GM19397 (cell line): ENCODE measurements at regions not wholly inside any gene's neighbourhood (a gene's known extent, or its start where the extent isn't known, plus 50 kb on each side); places are given as distances from the start of the nearest gene placed in this dataset.

Experiments used
- ATAC-seq: cut with Tn5 transposase; IDR thresholded peaks from one replicate; pipeline ENCODE4 v1.9.1; 2021; ENCODE audit warnings: mild to moderate bottlenecking, moderate library complexity; ENCODE audit not compliant: unreplicated experiment

GRCh38 chr1:186620566-186621350 lies 59.5 kb downstream of the PTGS2 start:
- no peak for ATAC-seq

DNA sequence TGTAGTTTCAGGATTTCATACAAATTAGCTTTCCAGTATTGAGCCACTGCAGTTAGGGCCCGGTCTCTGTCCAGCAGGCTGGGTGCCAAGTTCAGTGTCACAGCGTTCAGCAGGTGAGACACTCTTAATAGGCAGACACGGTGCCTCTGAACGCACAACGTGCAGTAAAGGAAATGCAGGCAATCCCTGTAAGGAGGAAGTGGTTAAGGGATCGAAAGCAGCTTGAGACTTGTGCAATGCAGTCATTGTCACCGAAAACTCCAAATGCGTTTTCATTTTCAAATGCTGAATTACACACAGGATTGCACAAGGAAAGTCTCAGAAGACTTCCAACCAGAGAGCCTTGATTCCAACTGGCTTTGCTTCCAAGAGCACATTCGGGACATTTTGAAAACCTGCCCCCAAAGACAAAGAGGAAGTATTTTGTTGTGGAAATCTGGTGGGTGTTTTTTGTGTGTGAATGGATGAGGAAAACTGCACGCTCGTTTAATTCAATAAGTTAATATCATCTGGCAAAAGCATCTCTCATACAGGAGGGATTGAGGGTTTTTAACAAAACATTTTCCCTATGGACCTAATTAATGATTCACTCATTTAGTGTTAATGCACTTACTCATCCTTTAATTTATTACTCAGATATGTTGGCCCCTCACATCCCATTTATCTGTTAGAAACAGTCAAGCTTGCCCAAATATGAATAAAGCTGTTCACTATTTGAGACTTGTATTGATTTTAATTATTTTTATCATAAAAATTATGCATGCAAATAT lies 61.6 kb downstream of the PTGS2 start:
- ATAC-seq, result peak; percentile 100

DNA sequence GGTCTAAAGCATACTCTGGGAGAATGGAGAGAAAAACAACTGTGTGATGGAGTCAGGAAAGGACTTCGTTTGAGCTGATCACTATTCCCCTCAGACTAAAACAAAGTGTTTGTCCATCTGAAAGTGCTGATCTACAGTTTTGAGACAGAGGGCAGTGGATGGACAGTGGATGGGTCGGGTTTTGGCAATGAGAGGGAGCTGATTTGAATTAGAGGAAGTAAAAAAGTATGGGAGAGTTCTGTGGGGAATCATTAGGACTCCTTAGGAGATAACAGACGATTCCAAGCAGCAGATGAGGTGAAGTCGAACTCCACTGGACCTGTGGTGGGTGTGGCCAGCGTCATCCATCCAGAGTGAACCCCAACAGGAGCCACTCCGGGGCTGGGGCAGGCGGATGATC lies 62.3 kb downstream of the PTGS2 start:
- ATAC-seq, result peak; percentile 1

DNA sequence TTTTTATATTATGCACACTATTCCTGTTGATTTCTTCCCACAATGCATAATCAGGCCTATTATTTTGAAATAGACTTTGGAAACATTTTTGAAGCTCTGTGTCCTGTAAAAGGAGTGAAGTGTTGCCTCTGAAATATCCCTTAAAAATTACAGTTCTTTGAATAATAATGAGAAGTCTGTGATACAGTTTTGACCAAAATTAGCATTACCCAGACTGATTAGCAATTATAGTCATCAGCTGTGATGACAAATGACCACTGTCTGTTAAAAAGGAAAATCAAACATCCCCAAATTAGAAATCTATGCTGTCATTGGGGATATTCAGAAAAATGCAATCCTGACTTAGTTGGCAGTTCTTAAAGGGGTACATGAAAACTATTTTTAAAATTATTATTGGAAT lies 63.7 kb downstream of the PTGS2 start:
- ATAC-seq, result no peak

DNA sequence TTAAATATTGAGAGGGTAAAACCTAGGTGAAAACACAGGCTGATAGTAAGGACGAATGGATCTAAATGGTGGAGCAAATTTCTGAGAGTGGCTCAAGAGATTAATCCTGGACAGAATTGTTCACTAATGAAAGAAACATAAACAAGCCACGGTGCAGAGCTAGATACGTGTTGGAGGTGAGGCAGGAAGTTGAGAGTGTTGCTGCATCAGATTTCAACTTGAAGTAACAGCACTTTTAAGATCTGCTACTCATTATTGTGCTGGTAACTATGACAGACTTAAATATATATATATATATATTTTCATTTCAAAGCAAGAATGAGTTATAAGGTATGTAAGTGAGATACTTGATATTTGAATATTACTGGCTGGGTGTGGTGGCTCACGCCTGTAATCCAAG lies 64.9 kb downstream of the PTGS2 start:
- ATAC-seq, result no peak

GRCh38 chr1:186611156-186611555 lies 69.1 kb downstream of the PTGS2 start:
- ATAC-seq, result no peak

DNA sequence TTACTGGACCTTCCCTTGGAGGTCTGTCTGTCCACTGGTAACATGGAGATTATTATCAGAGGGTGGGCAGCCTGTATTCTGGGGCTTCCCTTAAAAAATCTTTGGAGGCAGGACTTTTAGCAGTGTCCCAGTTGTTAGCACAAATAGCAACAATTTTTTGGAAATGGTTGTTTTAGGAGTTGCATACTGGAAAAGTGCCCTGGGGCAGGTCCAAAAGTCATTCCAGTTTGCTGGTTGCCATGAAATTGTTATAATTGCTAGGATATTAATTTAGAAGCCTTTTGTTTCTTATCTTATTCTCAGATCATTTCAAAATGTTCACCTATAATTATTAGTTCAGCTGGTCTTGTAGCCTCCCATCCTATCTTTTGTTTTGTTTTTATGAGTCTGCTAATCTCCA lies 71.0 kb downstream of the PTGS2 start:
- no peak for ATAC-seq

GRCh38 chr1:186605762-186606350 lies 74.4 kb downstream of the PTGS2 start:
- ATAC-seq, result peak; percentile 82

GRCh38 chr1:186595969-186596368 lies 84.3 kb downstream of the PTGS2 start:
- ATAC-seq, result no peak

GRCh38 chr1:186578325-186579016 lies 101.8 kb downstream of the PTGS2 start:
- no peak for ATAC-seq

DNA sequence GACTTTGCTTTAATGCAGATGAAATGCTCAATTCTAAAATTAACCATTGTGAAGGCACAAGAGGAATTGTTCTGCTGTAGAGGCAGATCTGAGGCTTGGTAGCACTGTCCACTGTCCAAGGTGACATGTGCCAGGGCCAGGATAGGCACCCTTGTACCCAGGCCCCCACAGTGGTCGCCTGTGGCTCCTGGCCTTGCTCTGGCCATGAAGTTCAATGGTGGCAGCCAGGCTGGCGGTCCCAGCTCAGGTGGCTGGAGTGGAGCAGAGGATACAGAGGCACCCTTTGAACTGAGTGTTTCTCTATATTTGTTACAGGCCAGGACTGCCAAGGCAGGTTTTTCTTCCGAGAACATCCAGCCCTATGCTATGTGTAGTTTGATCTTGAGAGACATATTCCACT lies 102.6 kb downstream of the PTGS2 start:
- no peak for ATAC-seq

- ATAC-seq, result no peak
These were observed 103.0 kb downstream of the PTGS2 start for GRCh38 chr1:186577216-186577615.

- ATAC-seq, result no peak
These were observed 104.9 kb downstream of the PTGS2 start for GRCh38 chr1:186575348-186575747.

DNA sequence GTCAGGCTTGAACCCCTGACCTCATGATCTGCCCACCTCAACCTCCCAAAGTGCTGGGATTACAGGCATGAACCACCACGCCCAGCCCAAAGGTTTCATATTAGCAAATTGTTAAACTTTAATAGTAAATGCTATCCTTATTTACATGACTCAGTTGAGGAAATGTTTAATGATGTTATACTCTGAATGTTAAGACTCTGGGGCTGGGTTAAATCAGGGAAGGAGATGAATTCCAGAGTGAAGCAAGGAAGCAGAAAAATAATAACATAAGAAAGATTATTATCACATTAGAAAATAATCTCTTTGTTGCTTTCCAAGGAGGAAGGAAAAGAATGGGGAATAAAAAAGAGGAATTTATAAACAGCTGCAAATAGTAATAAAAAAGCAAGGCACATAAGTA lies 105.3 kb downstream of the PTGS2 start:
- ATAC-seq, result no peak

- no peak for ATAC-seq
These were observed 107.7 kb downstream of the PTGS2 start for GRCh38 chr1:186572509-186572908.

DNA sequence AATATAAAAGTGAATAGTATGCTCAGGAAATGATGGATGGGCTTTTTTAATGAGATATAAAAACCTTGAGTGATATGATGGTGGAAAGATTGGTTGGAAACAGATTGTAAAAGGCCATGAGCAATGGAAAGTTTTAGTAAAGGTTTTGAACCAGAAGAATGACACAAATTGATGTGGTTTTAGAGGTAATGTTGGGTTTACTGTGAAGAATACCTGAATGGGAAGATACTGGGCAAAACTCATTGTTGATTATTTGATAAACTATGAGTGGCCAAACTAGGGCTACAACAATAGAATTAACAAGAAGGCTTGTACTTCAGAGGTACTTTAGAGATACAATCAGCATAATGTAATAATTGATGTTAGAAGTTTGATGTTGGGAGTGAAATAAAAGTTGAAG lies 108.5 kb downstream of the PTGS2 start:
- ATAC-seq, result no peak

GRCh38 chr1:186569856-186570255 lies 108.9 kb upstream of the PDC start:
- no peak for ATAC-seq

DNA sequence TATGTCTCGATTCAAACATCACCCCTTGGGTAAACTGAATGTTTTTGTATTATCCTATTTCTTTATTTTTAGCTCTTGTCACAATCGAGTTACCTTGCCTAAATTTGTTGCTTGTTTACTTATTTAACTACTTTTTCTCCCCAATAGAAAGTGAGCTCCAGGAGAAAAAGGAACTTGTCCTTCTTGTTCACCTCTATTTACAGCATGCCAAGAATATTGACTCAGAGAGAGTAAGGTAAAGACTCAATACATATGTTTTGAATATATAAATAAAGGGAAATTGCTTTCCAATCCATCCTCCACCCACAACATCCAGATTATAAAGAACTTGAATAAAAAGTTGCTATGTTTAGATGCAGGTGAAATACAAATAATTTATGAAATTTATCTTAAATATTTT lies 107.3 kb upstream of the PDC start:
- ATAC-seq, result no peak

- no peak for ATAC-seq
These were observed 105.4 kb upstream of the PDC start for GRCh38 chr1:186566140-186566855.

DNA sequence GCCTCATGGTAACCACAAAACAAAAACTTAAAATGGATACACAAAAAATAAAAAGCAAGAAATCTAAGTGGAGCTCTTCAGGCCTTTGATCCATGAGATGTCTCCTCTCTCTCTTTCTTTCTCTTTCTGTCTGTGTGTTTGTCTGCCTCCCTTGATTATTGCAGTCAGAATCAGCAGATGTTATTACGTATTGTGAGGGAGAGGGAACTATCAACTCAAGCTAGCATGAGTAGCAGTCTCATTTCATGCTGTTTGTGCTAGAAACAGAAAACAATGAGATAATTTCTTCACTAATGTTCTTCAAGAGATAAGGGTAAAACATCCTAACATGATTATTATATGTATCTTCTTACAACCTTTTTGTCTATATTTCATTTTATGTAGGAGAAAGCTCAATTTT lies 103.7 kb upstream of the PDC start:
- no peak for ATAC-seq

DNA sequence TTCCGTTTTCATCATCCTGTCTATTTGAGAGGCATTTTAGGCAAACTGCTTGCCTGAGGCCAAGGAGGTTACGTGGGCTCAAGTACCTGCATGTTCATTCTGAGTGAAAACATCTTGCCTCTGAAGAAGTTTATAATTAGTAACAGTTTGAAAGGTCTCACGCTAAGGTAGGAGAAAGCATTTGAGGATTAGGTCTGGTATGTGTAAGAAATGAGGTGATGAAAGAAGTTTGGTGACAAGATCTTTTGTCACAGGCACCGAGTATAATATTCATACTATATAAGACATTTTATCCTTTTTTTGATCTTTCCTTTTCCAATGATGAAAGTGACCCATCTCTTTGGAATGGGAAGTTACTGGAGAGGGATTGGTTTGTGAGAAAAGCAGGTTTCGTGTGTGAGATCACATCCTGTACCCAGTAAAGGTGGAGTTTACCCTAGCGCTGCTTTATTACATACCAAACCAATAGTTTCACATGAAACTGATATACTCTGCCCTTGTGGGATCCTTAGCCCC lies 98.7 kb upstream of the PDC start:
- ATAC-seq, result no peak
